ENCODE measurements at regions not wholly inside any gene's neighbourhood (a gene's known extent, or its start where the extent isn't known, plus 50 kb on each side); places are given as distances from the start of the nearest gene placed in this dataset.

GRCh38 chr3:62999158-62999557 is 123.9 kb upstream of the CADPS start:
- TF ChIP-seq CTCF (conservative IDR thresholded peaks at IDR 0.05; ENCODE audit: low read depth, low read length) (no peak), EZH2phosphoT487 (IDR thresholded peaks at IDR 0.05; ENCODE audit: borderline replicate concordance, low read length) (no peak)

Measured in PC-3 (cell line).